SK-N-SH treated with all-trans-retinoic acid at 6 μM for 48 hours (cell line): ENCODE measurements at regions not wholly inside any gene's neighbourhood (a gene's known extent, or its start where the extent isn't known, plus 50 kb on each side); places are given as distances from the start of the nearest gene placed in this dataset.

Source experiments
- ATAC-seq: fragments of 200-7000 bp; cut with Tn5 transposase; 3 replicates; pipeline ENCODE4 v1.9.1; 2020; ENCODE audit warnings: mild to moderate bottlenecking, moderate library complexity
- ARNTL ChIP-seq: fragments of 450-650 bp; formaldehyde crosslinking; IDR thresholded peaks from 2 replicates; pipeline ENCODE4 v1.5.0; 2020; ENCODE audit warnings: low read depth, mild to moderate bottlenecking, moderate library complexity, borderline replicate concordance
- BACH2 ChIP-seq: fragments of 250-450 bp; sonication (Bioruptor Pico); IDR thresholded peaks from 2 replicates; pipeline ENCODE4 v1.9.0; 2021; ENCODE audit warnings: mild to moderate bottlenecking, borderline replicate concordance
- CREB5 ChIP-seq: fragments of 250-450 bp; sonication (Bioruptor Pico); IDR thresholded peaks from 2 replicates; pipeline ENCODE4 v1.5.1; 2020; ENCODE audit warnings: low read depth, mild to moderate bottlenecking, moderate library complexity
- CSDC2 ChIP-seq: fragments of 250-450 bp; sonication (Bioruptor Pico); IDR thresholded peaks from 2 replicates; pipeline ENCODE4 v1.5.0; 2020; ENCODE audit warnings: mild to moderate bottlenecking, moderate library complexity
- ESRRG ChIP-seq: fragments of 250-450 bp; sonication (Bioruptor Pico); IDR thresholded peaks from 2 replicates; pipeline ENCODE4 v1.6.1; 2021; ENCODE audit warnings: mild to moderate bottlenecking
- GLIS3 ChIP-seq: fragments of 250-450 bp; sonication (Bioruptor Pico); IDR thresholded peaks from 2 replicates; pipeline ENCODE4 v1.5.0; 2020; ENCODE audit warnings: mild to moderate bottlenecking, moderate library complexity
- ISL1 ChIP-seq: fragments of 250-450 bp; sonication (Bioruptor Pico); IDR thresholded peaks from 2 replicates; pipeline ENCODE4 v2.1.2; 2022; ENCODE audit warnings: mild to moderate bottlenecking, moderate library complexity
- OSR1 ChIP-seq: fragments of 250-450 bp; sonication (Bioruptor Pico); IDR thresholded peaks from 2 replicates; pipeline ENCODE4 v1.8.0; 2022; ENCODE audit warnings: moderate library complexity, mild to moderate bottlenecking, inconsistent platforms
- PATZ1 ChIP-seq: fragments of 250-450 bp; sonication (Bioruptor Pico); IDR thresholded peaks from 2 replicates; pipeline ENCODE4 v1.8.0; 2020; ENCODE audit warnings: mild to moderate bottlenecking, moderate library complexity, borderline replicate concordance
- PPARA ChIP-seq: fragments of 250-450 bp; sonication (Bioruptor Pico); IDR thresholded peaks from 2 replicates; pipeline ENCODE4 v1.5.0; 2020; ENCODE audit warnings: mild to moderate bottlenecking, borderline replicate concordance
- SNAI2 ChIP-seq: fragments of 250-450 bp; sonication (Bioruptor Pico); IDR thresholded peaks from 2 replicates; pipeline ENCODE4 v1.5.0; 2020; ENCODE audit warnings: mild to moderate bottlenecking, moderate library complexity
- TCF4 ChIP-seq: fragments of 250-450 bp; sonication (Bioruptor Pico); IDR thresholded peaks from 2 replicates; pipeline ENCODE4 v1.8.0; 2021; ENCODE audit warnings: mild to moderate bottlenecking, moderate library complexity, borderline replicate concordance
- TOX ChIP-seq: fragments of 250-450 bp; sonication (Bioruptor Pico); IDR thresholded peaks from 2 replicates; pipeline ENCODE4 v1.8.0; 2021; ENCODE audit warnings: mild to moderate bottlenecking, moderate library complexity, borderline replicate concordance
- TSHZ2 ChIP-seq: fragments of 250-450 bp; sonication (Bioruptor Pico); IDR thresholded peaks from 2 replicates; pipeline ENCODE4 v1.5.0; 2020; ENCODE audit warnings: mild to moderate bottlenecking, moderate library complexity
- ZC3H10 ChIP-seq: fragments of 250-450 bp; sonication (Bioruptor Pico); IDR thresholded peaks from 2 replicates; pipeline ENCODE4 v1.5.1; 2021; ENCODE audit warnings: mild to moderate bottlenecking, moderate library complexity
- ZFP30 ChIP-seq: fragments of 450-650 bp; formaldehyde crosslinking; IDR thresholded peaks from 2 replicates; pipeline ENCODE4 v1.5.0; 2022; ENCODE audit warnings: mild to moderate bottlenecking, moderate library complexity
- ZNF565 ChIP-seq: fragments of 450-650 bp; formaldehyde crosslinking; conservative IDR thresholded peaks from 2 replicates; pipeline ENCODE4 v1.5.0; 2020; ENCODE audit warnings: low read depth, mild to moderate bottlenecking, moderate library complexity
- ZNF8 ChIP-seq: fragments of 450-650 bp; formaldehyde crosslinking; IDR thresholded peaks from 2 replicates; pipeline ENCODE4 v1.5.0; 2020; ENCODE audit warnings: mild to moderate bottlenecking, moderate library complexity
- TF ChIP-seq, protein P1 (sequence below): fragments of 250-450 bp; sonication (Bioruptor Pico); IDR thresholded peaks from 2 replicates; pipeline ENCODE4 v1.5.1; 2021; ENCODE audit warnings: mild to moderate bottlenecking, moderate library complexity
- TF ChIP-seq, protein P2 (sequence below): fragments of 250-450 bp; sonication (Bioruptor Pico); IDR thresholded peaks from 2 replicates; pipeline ENCODE4 v1.8.0; 2021; ENCODE audit warnings: low read depth, mild to moderate bottlenecking, moderate library complexity, borderline replicate concordance

- TF ChIP-seq ZNF8 (CRISPR knock-in tag): no peak
- no peak for TF ChIP-seq CSDC2 (CRISPR knock-in tag)
- TF ChIP-seq SNAI2: no peak
- no peak for TF ChIP-seq ZNF565
- no peak for TF ChIP-seq ZC3H10
- TF ChIP-seq CREB5 (CRISPR knock-in tag): no peak
- TF ChIP-seq ARNTL (CRISPR knock-in tag): no peak
- TF ChIP-seq, protein P1, sequence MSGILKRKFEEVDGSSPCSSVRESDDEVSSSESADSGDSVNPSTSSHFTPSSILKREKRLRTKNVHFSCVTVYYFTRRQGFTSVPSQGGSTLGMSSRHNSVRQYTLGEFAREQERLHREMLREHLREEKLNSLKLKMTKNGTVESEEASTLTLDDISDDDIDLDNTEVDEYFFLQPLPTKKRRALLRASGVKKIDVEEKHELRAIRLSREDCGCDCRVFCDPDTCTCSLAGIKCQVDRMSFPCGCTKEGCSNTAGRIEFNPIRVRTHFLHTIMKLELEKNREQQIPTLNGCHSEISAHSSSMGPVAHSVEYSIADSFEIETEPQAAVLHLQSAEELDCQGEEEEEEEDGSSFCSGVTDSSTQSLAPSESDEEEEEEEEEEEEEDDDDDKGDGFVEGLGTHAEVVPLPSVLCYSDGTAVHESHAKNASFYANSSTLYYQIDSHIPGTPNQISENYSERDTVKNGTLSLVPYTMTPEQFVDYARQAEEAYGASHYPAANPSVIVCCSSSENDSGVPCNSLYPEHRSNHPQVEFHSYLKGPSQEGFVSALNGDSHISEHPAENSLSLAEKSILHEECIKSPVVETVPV (CRISPR knock-in tag): no peak
- no peak for TF ChIP-seq ZFP30 (CRISPR knock-in tag)
- ATAC-seq: no peak
These were observed 353.2 kb upstream of the CAMK1G start for GRCh38 chr1:209230314-209230713.

DNA sequence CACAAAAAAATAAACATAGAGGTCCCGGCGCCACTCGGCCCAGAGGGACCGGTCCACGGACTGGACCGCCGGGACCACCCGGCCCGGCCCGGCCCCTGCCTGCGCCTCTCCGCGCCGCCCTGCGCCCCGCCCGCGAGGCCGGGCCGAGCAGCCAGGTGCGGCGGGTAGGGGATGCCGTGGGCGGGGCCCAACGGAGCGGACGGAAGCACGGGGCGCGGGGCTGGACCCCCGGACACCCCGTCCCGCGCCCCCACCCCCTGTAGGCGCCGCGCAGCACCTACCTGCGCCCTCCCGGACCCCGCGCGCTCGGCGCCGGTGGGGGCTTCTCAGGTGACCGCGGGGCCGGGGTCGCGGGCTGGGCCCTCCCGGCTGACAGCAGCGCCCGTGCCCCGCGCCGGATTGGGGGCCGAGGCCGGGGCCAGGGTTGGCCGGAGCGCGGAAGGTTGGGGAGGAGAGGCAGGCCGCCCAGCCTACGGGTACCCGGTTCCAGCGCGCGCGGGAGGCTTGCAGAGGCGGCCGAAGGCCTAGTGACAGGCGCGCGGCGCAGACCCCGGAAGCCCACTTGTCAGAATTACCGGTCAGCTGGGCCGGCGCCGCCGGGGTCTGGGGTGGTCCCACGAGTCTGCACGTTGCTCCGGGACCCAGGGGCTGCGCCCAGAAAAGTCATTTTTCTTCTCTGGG, 351.9 kb upstream of the CAMK1G start:
- TF ChIP-seq PPARA (CRISPR knock-in tag): no peak
- TF ChIP-seq, all 23 proteins: peak for 0
- ATAC-seq: no peak

DNA sequence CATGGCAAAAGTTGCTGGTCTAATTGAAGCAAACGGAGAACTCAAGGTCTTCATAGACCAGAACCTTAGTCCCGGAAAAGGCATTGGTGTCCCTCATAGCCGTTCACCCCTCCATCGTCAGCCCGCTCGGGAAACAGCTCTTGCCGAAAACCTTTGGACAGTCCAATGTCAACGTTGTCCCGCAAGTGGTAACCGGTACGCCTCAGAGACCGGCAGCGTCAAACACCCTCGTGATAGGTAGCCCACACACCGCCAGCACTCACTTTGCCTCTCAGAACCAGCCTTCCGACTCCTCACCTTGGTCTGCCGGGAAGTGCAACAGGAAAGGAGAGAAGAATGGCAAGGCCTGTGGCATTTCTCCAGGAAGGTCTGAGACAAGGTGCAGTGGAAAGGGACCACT, 351.3 kb upstream of the CAMK1G start:
- ATAC-seq: no peak

More for the DNA sequence above, 351.3 kb upstream of the CAMK1G start:
- no peak for TF ChIP-seq OSR1 (CRISPR knock-in tag)
- TF ChIP-seq CSDC2 (CRISPR knock-in tag): no peak
- TF ChIP-seq PPARA (CRISPR knock-in tag): no peak
- no peak for TF ChIP-seq ZC3H10
- TF ChIP-seq TSHZ2 (CRISPR knock-in tag): no peak
- TF ChIP-seq ZNF565: no peak
- TF ChIP-seq, protein P2, sequence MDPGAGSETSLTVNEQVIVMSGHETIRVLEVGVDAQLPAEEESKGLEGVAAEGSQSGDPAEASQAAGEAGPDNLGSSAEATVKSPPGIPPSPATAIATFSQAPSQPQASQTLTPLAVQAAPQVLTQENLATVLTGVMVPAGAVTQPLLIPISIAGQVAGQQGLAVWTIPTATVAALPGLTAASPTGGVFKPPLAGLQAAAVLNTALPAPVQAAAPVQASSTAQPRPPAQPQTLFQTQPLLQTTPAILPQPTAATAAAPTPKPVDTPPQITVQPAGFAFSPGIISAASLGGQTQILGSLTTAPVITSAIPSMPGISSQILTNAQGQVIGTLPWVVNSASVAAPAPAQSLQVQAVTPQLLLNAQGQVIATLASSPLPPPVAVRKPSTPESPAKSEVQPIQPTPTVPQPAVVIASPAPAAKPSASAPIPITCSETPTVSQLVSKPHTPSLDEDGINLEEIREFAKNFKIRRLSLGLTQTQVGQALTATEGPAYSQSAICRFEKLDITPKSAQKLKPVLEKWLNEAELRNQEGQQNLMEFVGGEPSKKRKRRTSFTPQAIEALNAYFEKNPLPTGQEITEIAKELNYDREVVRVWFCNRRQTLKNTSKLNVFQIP (CRISPR knock-in tag): no peak
- TF ChIP-seq TOX: no peak
- TF ChIP-seq ZNF8 (CRISPR knock-in tag): no peak
- no peak for TF ChIP-seq BACH2 (CRISPR knock-in tag)
- TF ChIP-seq ESRRG (CRISPR knock-in tag): no peak
- no peak for TF ChIP-seq SNAI2
- no peak for TF ChIP-seq GLIS3 (CRISPR knock-in tag)
- no peak for TF ChIP-seq ISL1 (CRISPR knock-in tag)
- TF ChIP-seq ZFP30 (CRISPR knock-in tag): no peak
- TF ChIP-seq PATZ1 (CRISPR knock-in tag): no peak
- TF ChIP-seq TCF4 (CRISPR knock-in tag): no peak
- no peak for TF ChIP-seq CREB5 (CRISPR knock-in tag)
